ENCODE measurements at regions not wholly inside any gene's neighbourhood (a gene's known extent, or its start where the extent isn't known, plus 50 kb on each side); places are given as distances from the start of the nearest gene placed in this dataset.

DNA sequence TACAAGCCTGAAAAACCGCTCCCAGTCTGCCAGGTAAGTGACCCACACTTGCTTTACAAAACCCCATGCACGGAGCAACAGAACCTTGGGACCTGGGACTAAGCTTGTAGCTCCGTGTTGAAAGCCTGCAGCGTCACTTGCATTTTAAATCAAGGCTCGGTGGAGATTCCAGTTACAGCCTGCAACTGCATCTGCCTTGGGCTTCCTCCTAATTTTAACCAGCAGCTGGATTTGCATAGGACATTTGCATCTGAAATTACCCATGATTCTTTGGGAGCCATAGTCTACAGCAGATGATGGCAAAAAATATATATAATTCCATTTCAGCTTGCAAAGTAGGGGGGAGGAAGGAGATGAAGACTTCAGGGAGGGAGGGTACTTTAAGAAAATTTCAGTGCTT is 62.4 kb upstream of the IGSF21 start:
- H3K4me3 ChIP-seq (ENCODE audit: low read depth, low read length), result no peak overlapping the region
- no peak for TF ChIP-seq CTCF (IDR thresholded peaks at IDR 0.05; ENCODE audit: borderline replicate concordance, insufficient read depth, low read depth, low read length)

DNA sequence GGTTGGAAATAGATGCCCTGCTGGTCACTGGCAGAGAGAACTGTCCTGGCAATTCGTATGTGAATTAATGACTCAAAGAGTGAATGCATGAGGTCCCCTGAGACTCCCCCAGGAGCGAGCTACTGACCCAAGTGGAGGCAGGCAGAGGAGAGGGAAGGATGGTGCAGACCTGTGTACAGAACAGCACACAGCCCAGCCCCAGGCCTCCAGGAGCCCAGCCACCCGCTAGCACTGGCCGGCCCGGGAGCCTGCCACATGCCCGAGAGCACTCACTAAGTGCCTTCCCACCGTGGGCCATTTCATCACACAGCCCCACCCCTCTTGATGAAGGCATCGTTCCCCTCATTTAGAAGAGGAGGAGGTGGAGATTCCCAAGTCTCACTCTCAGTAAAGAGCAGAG is 62.0 kb upstream of the IGSF21 start:
- H3K4me3 ChIP-seq (ENCODE audit: low read depth, low read length), result no peak overlapping the region
- no peak for TF ChIP-seq CTCF (IDR thresholded peaks at IDR 0.05; ENCODE audit: borderline replicate concordance, insufficient read depth, low read depth, low read length)

DNA sequence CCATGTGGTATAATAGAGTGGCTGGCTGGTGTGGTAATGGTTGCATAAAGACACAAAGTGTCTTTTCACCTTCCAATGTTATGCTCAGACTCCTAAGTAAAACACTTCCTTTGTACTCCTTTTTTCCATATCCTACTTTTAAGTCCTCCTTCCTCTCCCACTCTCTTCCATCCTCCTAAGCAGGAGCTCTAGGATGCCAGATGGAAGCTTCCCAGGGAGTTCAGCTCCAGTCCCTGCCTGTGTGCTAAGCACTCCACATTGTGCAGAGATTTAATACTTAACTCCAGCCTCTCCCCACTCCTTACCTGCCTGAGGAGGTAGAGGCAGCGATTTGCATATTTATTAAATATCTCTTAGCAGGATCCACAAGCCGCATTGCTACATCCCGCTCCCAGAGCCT is 60.5 kb upstream of the IGSF21 start:
- TF ChIP-seq CTCF (IDR thresholded peaks at IDR 0.05; ENCODE audit: borderline replicate concordance, insufficient read depth, low read depth, low read length), result no peak
- no peak overlapping the region for H3K4me3 ChIP-seq (ENCODE audit: low read depth, low read length)

GRCh38 chr1:18049228-18049627 is 58.4 kb upstream of the IGSF21 start:
- no peak overlapping the region for H3K4me3 ChIP-seq (ENCODE audit: low read depth, low read length)
- TF ChIP-seq CTCF (IDR thresholded peaks at IDR 0.05; ENCODE audit: borderline replicate concordance, insufficient read depth, low read depth, low read length), result no peak

DNA sequence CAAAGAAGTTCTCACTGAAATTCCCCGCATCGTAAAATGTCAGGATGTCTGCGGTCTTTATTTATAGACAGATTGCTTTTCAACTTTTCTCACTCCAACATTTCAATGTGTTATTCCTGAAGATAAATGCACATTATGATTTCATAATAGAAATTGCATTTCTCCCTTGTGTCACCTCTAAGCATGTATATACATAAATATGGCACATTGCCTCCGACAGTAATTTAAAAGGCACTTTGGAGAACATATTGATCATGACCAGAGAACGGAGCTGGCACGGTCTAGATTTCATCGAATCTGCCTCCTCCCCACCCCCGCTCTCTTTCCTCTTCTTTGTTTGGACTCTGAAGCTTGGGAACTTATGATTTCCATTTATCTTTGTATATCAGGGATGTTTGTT is 54.9 kb upstream of the IGSF21 start:
- no peak overlapping the region for H3K4me3 ChIP-seq (ENCODE audit: low read depth, low read length)
- no peak for TF ChIP-seq CTCF (IDR thresholded peaks at IDR 0.05; ENCODE audit: borderline replicate concordance, insufficient read depth, low read depth, low read length)

DNA sequence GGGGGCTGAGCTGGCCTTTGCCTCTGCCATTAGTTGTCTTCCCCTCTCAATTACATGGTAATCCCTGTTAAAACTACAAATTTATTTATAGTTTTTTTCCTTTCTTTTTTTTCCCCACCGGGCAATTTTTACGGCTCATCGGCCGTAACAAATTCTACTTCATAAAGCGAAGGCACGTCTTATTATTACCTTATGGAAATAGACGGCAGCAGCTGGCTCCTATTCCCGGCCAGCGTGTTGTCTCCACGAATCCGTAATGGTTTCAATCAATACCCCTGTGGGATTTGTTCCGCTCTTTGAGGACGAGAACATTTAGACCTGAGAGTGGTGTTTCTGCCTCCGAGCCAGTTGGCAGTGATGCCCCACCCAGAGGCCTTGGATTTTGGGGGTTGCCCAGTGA is 52.4 kb upstream of the IGSF21 start:
- no peak overlapping the region for H3K4me3 ChIP-seq (ENCODE audit: low read depth, low read length)
- no peak for TF ChIP-seq CTCF (IDR thresholded peaks at IDR 0.05; ENCODE audit: borderline replicate concordance, insufficient read depth, low read depth, low read length)

DNA sequence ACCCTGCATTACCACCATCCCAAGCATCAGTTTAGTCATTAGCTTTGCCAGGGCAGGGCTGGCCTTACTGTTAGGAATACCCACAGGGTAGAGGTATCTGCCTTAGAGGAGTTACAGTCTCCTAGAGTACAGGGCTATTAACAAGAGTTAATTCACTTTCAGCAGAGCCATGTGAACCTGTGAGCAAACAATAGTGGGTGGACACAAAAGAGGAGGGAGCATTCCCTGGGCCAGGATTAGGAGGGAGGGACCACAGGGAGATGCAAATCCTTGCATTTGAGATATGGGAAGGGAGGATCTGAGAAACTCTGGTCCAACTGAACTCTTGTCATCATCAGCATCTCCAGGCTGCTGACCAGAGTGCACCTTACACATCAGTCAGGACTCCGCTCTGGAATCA is 51.1 kb upstream of the IGSF21 start:
- TF ChIP-seq CTCF (IDR thresholded peaks at IDR 0.05; ENCODE audit: borderline replicate concordance, insufficient read depth, low read depth, low read length), result no peak
- H3K4me3 ChIP-seq (ENCODE audit: low read depth, low read length), result no peak overlapping the region
